Left kidney (tissue), 1 donor: ENCODE measurements at regions not wholly inside any gene's neighbourhood (a gene's known extent, or its start where the extent isn't known, plus 50 kb on each side); places are given as distances from the start of the nearest gene placed in this dataset.

Source experiments
- DNase-seq: peaks from one replicate; pipeline ENCODE4 v3.0.0-alpha.2; 2013

DNA sequence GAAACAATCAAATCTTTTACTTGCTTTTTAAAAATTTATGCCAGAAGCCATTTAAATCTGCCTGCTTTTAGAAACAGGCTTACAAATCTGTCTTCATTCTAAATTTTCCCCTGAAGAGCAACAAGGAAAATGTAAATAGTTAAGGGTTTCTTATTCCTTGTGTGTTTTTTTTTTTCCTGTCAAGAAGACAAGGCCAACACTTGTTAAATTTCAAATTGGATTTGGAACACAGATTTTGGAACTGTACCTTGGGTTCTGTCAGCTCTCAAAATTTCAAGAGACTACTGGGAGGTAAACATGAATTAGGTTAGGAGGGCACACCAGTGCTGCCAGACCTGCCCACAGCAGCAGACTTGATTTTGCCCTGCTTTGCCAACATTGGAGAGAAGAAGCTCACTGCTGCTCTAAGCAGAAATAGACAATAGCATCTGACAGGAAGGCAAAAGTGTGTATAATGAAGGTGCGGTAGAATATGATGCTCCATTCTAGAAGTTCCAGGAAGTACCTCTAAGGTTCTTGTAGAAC is 121.7 kb downstream of the NHLRC3 start:
- DNase-seq = no peak

GRCh38 chr13:39167018-39167417 is 128.8 kb downstream of the NHLRC3 start:
- DNase-seq = no peak

DNA sequence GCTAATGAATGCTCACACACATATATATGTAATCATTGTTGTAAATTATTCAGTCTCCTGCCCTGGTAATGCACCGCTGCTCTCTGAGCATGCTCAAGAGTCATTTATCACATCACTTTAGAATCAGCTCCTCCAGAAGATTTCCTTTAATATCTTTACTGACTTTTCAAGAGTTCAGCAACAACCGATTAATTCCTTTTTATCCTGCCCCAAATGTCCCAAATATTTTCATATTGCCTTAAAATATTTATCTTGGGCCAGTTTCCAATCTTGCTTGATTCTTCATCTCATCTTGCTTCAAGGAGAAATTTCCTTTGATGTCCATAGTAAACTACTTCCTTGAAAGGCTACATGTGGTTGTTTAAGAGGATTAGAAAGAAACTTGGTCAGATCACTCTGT is 132.5 kb downstream of the NHLRC3 start:
- DNase-seq = no peak

DNA sequence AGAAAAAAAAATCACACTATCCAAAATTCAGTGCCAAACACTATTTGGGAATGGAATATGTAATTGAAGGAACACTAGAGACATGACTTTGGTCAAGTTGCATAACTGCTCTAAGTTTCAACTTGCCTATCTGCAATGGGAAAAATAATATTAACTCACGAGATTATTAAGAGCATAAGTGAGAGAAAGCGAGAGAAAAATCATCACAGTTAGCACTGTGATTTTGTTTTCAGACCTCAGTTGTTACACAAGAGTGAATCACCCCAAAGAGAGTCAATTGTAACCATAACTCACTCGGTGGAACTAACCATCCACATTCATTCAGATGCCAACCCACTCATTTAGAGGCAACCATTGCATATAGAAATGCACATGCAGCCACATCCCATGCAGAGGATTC is 147.1 kb downstream of the NHLRC3 start:
- DNase-seq = no peak

- DNase-seq = no peak
Observed at GRCh38 chr13:39186205-39186875, 148.1 kb downstream of the NHLRC3 start.

- DNase-seq = no peak
Observed at GRCh38 chr13:39189778-39190177, 151.5 kb downstream of the NHLRC3 start.

GRCh38 chr13:39196965-39197646 is 158.8 kb downstream of the NHLRC3 start:
- no peak for DNase-seq

- no peak for DNase-seq
Observed at GRCh38 chr13:39197647-39198007, 159.4 kb downstream of the NHLRC3 start.

DNA sequence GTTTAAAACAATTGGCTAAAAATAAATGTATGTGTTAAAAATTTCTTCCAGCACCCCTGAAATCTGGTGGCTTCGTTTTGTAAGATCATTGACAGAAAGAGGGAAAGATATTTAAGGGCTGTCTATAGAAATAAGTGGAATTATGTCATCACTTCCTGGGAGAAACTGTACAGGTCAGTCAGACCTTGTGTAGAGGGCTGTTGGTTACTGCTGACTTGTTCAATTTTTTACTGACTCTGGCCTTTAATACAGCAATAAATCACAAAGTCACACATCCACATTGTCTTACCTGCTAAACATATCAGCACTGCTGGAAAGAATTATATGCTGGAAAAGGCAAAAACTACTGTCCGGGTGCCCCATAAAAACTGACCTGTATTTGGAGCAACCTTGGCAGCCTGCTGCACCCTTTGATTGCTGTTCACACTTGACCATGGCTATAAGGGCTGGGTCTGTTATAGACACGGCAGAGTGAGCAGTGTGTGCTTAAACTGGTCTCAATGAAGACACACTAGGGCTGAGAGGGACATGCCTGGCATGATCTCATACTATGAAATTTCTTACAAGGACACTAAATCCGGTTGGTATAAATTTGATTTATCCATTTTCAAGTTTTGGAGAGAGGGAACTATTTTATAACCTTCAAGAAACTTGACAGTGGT is 162.1 kb downstream of the NHLRC3 start:
- DNase-seq = no peak

DNA sequence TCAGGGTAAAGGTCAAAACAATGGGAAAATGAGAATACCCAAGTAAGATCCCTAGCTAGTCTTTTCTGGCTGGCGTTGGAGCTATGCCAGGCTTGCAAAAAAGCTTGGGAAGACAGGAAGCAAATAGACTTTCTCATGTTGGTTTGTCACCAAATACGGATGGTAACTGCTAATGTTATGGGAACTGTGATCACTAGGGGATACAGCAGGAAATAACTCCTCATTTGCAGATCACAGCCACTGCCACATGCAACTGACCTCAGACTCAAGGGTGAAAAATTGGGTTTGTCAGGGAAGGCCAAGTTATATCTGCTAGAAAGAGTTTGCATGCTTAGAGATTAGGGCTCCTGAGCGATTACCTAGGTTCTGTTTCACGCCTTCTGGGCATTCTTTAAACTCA is 162.9 kb downstream of the NHLRC3 start:
- no peak for DNase-seq

- no peak for DNase-seq
Observed at GRCh38 chr13:39202746-39203145, 164.5 kb downstream of the NHLRC3 start.

GRCh38 chr13:39208636-39209035 is 170.4 kb downstream of the NHLRC3 start:
- DNase-seq = no peak

GRCh38 chr13:39209731-39210531 is 171.7 kb downstream of the NHLRC3 start:
- DNase-seq = no peak

GRCh38 chr13:39210961-39211534 is 172.8 kb downstream of the NHLRC3 start:
- no peak for DNase-seq

DNA sequence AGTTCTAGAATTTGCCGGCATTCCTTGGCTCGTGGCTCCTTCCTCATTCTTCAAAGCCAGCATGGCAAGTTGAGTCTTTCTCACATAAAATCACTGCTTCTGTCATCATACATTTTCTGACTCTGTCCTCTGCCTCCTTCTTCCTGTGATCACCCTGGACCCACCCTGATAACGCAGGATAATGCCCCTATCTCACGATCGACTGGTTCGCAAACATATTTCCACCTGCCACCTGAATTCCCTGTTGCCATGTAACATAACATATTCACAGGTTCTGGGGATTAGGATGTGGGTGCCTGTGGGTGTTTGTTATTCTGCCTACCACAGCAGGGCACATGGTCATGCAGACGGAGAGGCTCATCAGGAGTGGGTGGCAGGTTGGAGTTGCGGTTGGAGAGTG is 177.7 kb downstream of the NHLRC3 start:
- no peak for DNase-seq

- no peak for DNase-seq
Observed at GRCh38 chr13:39217471-39217870, 179.2 kb downstream of the NHLRC3 start.

DNA sequence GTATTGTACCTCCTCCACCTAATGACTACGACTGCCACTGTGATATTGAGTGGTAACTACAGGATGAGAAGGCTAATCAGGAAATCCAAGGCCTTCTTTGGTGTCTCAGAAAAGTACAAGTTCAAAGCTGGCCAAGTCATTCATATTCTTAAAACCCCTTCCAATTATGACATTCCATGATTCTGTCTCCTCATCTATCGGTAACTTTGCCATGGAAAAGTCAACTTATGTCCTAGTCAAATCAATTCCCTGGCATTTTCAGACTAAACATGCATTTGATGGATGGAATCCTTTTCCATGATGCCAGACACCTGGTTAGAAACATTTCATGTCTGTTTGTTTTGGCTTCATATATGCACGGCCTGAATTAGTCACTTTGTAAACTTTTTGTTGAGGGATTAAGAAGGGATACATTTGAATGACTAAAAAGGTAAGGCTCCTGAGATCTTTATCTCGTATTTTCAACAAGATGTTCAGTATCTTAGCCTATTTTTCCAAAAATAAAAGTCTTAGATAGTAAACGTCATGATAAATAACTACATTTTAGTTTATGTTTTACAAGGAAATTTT is 186.5 kb downstream of the NHLRC3 start:
- no peak for DNase-seq

GRCh38 chr13:39225860-39226259 is 187.6 kb downstream of the NHLRC3 start:
- DNase-seq = no peak

DNA sequence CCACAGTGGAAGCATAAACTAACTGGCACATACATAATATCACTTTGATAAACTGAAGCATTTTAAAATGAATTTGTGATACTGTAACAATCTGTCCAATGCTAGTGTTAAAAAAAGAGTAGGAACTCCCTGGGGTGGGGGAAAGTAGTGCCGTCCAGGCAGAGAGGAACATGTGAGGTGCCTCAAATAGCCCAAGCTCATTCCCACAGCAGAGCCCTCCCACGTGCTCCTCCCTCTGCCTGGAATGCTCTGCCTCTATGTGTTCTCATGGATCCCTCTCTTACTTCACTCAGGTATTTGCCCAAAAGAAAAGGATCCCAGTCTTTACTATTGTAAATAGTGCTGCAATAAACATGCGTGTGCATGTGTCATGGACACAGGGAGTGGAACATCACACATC is 188.1 kb downstream of the NHLRC3 start:
- no peak for DNase-seq

GRCh38 chr13:39232401-39232980 is 194.2 kb downstream of the NHLRC3 start:
- DNase-seq = no peak

GRCh38 chr13:39232999-39233398 is 194.7 kb downstream of the NHLRC3 start:
- no peak for DNase-seq
